Keratinocyte (primary cell): ENCODE measurements at regions not wholly inside any gene's neighbourhood (a gene's known extent, or its start where the extent isn't known, plus 50 kb on each side); places are given as distances from the start of the nearest gene placed in this dataset.
A peak's percentile ranks its signal among the peaks of the same experiment; 100 is the strongest.

Experiments
- DNase-seq: peaks from one replicate; pipeline ENCODE4 v3.0.0-alpha.2; 2011; ENCODE audit warnings: low read depth, missing footprints, low spot score
- FAIRE-seq: peaks from 2 replicates; lab custom pipeline; 2011; peaks lifted over from hg19 to GRCh38; lab: Jason Lieb, UNC
- H2AFZ ChIP-seq: 2 replicates; pipeline ENCODE4 v1.6.0; 2012; ENCODE audit warnings: low read length, control low read depth, inconsistent platforms; ENCODE audit not compliant: control insufficient read depth
- H3K27ac ChIP-seq: 2 replicates; pipeline ENCODE4 v1.5.1; 2011; ENCODE audit warnings: low read length; ENCODE audit not compliant: control insufficient read depth, insufficient read depth
- H3K27me3 ChIP-seq: 3 replicates; pipeline ENCODE4 v1.6.0; 2011; ENCODE audit warnings: low read length; ENCODE audit not compliant: control insufficient read depth, insufficient read depth; ENCODE audit errors: extremely low read depth
- H3K36me3 ChIP-seq, 2 experiments: 2 replicates in 1 of 2; 3 replicates in 1 of 2; pipeline ENCODE4 v1.5.1; 2011; ENCODE audit warnings: low read length in 2 of 2, mild to moderate bottlenecking in 1 of 2; ENCODE audit not compliant: control insufficient read depth in 2 of 2, insufficient read depth in 2 of 2; ENCODE audit errors: extremely low read depth in 1 of 2
- H3K4me1 ChIP-seq: 3 replicates; pipeline ENCODE4 v1.5.1; 2011; ENCODE audit warnings: low read length; ENCODE audit not compliant: control insufficient read depth, insufficient read depth; ENCODE audit errors: extremely low read depth
- H3K4me2 ChIP-seq: 3 replicates; pipeline ENCODE4 v1.6.0; 2011; ENCODE audit warnings: low read depth, low read length; ENCODE audit not compliant: control insufficient read depth, insufficient read depth; ENCODE audit errors: extremely low read depth
- H3K4me3 ChIP-seq, 3 experiments: fragments of 200-600 bp in 1 of 3; sonication (generic) in 1 of 3; 2 replicates in 2 of 3; 3 replicates in 1 of 3; pipeline ENCODE4 v1.5.1; 2011 to 2016; ENCODE audit warnings: low read length in 3 of 3, mild to moderate bottlenecking in 3 of 3, control low read depth in 2 of 3, inconsistent platforms in 1 of 3, low read depth in 1 of 3, mixed read lengths in 1 of 3, mixed run types in 1 of 3, moderate library complexity in 1 of 3; ENCODE audit not compliant: control insufficient read depth in 2 of 3, insufficient read depth in 2 of 3; ENCODE audit errors: extremely low read depth in 1 of 3
- H3K79me2 ChIP-seq: 2 replicates; pipeline ENCODE4 v1.6.0; 2012; ENCODE audit warnings: low read length; ENCODE audit not compliant: control insufficient read depth, insufficient read depth
- H3K9ac ChIP-seq: 3 replicates; pipeline ENCODE4 v1.6.0; 2011; ENCODE audit warnings: low read length; ENCODE audit not compliant: control insufficient read depth, insufficient read depth; ENCODE audit errors: extremely low read depth
- H3K9me1 ChIP-seq: 3 replicates; pipeline ENCODE4 v1.6.0; 2011; ENCODE audit warnings: low read length; ENCODE audit not compliant: control insufficient read depth, insufficient read depth; ENCODE audit errors: extremely low read depth
- H3K9me3 ChIP-seq: 2 replicates; pipeline ENCODE4 v1.5.1; 2012; ENCODE audit warnings: low read depth, low read length; ENCODE audit not compliant: control insufficient read depth
- H4K20me1 ChIP-seq: 3 replicates; pipeline ENCODE4 v1.6.0; 2011; ENCODE audit warnings: low read length; ENCODE audit not compliant: control insufficient read depth, insufficient read depth; ENCODE audit errors: extremely low read depth
- EZH2 ChIP-seq: IDR thresholded peaks from one replicate; pipeline ENCODE4 v1.6.1; 2012; ENCODE audit warnings: inconsistent platforms, mild to moderate bottlenecking, low read length, moderate library complexity
- dilution Hi-C: fragments of 300-500 bp; cut with MboI; formaldehyde crosslinking; loops from one replicate; pipeline ENCODE4 v1.7.0; 2020; ENCODE audit warnings: low sequenced_read_pairs; ENCODE audit not compliant: extremely low pct_ligation_motif_present
- TF ChIP-seq, protein P1 (sequence below), 3 experiments: IDR thresholded peaks in 1 of 3; conservative IDR thresholded peaks in 1 of 3; optimal IDR thresholded peaks in 1 of 3; 2 replicates in 2 of 3; 3 replicates in 1 of 3; pipeline versions ENCODE3 to v1.5.1; 2011; ENCODE audit warnings: low read length in 3 of 3, mild to moderate bottlenecking in 3 of 3, moderate library complexity in 2 of 3, control low read depth in 1 of 3, inconsistent platforms in 1 of 3; ENCODE audit not compliant: insufficient read depth in 2 of 3; ENCODE audit errors: extremely low read depth in 1 of 3

DNA sequence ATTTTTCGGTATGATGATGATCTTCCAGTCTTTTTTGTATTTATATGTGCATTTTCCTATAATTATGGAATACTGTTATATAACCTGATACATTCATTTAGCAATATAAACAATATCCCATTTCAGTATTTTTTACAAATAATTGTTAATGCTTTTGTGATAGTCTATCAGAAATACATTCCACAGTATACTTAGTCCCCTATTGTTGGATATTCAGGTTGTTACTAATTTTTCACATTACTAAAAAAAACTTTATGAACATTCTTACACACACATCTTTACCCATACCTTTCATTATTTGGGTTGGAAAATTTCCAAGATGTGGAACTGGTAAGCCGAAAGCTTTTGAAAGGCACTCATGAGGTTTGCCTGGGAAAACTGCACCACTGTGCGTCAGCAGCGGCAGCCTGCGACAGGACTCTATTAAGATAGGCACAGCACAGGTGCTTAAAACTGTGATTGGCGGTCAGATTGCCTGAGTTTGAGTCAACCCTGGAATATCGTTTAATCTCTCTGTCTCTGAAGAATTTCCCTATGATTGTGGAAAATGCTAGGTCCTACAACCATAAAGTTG, 147.5 kb upstream of the ERCC6L2 start:
- Histone ChIP-seq H3K4me2 (no peak overlapping the region), H3K9ac (no peak overlapping the region), H3K9me1 (no peaks in the 10 kb centered on the region), H3K79me2 (no peaks in the 10 kb centered on the region), H2AFZ (no peak overlapping the region), H4K20me1 (no peaks in the 10 kb centered on the region), H3K4me1 (no peaks in the 10 kb centered on the region), H3K9me3 (no peaks in the 10 kb centered on the region), H3K27me3 (no peaks in the 10 kb centered on the region), H3K27ac (no peak overlapping the region), H3K36me3 (no peaks in the 10 kb centered on the region), H3K4me3 (no peak overlapping the region)
- DNase-seq = no peak
- FAIRE-seq = no peak
- TF ChIP-seq EZH2 = no peak
- TF ChIP-seq, protein P1, sequence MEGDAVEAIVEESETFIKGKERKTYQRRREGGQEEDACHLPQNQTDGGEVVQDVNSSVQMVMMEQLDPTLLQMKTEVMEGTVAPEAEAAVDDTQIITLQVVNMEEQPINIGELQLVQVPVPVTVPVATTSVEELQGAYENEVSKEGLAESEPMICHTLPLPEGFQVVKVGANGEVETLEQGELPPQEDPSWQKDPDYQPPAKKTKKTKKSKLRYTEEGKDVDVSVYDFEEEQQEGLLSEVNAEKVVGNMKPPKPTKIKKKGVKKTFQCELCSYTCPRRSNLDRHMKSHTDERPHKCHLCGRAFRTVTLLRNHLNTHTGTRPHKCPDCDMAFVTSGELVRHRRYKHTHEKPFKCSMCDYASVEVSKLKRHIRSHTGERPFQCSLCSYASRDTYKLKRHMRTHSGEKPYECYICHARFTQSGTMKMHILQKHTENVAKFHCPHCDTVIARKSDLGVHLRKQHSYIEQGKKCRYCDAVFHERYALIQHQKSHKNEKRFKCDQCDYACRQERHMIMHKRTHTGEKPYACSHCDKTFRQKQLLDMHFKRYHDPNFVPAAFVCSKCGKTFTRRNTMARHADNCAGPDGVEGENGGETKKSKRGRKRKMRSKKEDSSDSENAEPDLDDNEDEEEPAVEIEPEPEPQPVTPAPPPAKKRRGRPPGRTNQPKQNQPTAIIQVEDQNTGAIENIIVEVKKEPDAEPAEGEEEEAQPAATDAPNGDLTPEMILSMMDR (optimal IDR thresholded peaks at IDR 0.05 in 1 of 3, IDR thresholded peaks at IDR 0.05 in 1 of 3, conservative IDR thresholded peaks at IDR 0.05 in 1 of 3; ENCODE audit: extremely low read depth in 1 of 3, insufficient read depth in 2 of 3, low read length in 3 of 3) = no peak
- dilution Hi-C loops = no loop called here

DNA sequence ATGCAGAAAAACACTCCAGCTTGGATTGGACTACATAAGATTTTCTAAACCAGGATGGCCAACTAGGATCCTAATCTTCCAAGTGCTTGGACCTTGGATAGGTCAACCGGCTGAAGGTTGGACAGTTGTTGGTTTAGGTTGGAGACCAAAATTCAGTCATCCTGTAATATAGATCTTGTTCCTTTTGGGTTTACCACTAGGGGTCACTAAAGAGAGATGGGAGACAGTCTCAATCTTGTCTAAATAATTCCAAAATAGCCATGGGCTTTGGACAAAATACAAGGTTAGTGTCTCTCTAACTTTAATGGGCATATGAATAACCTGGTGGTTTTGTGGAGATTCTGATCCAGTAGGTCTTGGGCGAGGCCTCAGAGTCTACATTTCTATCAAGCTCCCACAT, 148.7 kb upstream of the ERCC6L2 start:
- no peak for TF ChIP-seq EZH2
- TF ChIP-seq, protein P1 (optimal IDR thresholded peaks at IDR 0.05 in 1 of 3, IDR thresholded peaks at IDR 0.05 in 1 of 3, conservative IDR thresholded peaks at IDR 0.05 in 1 of 3; ENCODE audit: extremely low read depth in 1 of 3, insufficient read depth in 2 of 3, low read length in 3 of 3) = peak in 2 of 3 experiments; percentile 58 to 69
- Histone ChIP-seq H2AFZ (no peak overlapping the region), H3K9me1 (no peaks in the 10 kb centered on the region), H3K4me2 (no peak overlapping the region), H3K9me3 (no peaks in the 10 kb centered on the region), H3K4me3 (no peak overlapping the region), H3K9ac (no peak overlapping the region), H3K27ac (no peak overlapping the region), H3K4me1 (no peaks in the 10 kb centered on the region), H3K79me2 (no peaks in the 10 kb centered on the region), H4K20me1 (no peaks in the 10 kb centered on the region), H3K27me3 (no peaks in the 10 kb centered on the region), H3K36me3 (no peaks in the 10 kb centered on the region)
- FAIRE-seq = peak; percentile 32
- DNase-seq = no peak
- dilution Hi-C loops = no loop called here
